Esophagus muscularis mucosa (tissue), 4 donors: ENCODE measurements at regions not wholly inside any gene's neighbourhood (a gene's known extent, or its start where the extent isn't known, plus 50 kb on each side); places are given as distances from the start of the nearest gene placed in this dataset.

ENCODE experiments used
- CTCF ChIP-seq, 3 experiments: fragments of 200-600 bp in 2 of 3; fragments of 450-650 bp in 1 of 3; sonication (generic) in 2 of 3; IDR thresholded peaks; one replicate each; pipeline ENCODE4 v1.5.1; 2017 to 2019; ENCODE audit warnings: antibody characterized with exemption in 3 of 3, mild to moderate bottlenecking in 2 of 3, moderate library complexity in 1 of 3
- EP300 ChIP-seq: sonication (generic); formaldehyde crosslinking; IDR thresholded peaks from one replicate; pipeline ENCODE4 v1.6.1; 2017; ENCODE audit warnings: antibody characterized with exemption
- POLR2A ChIP-seq: fragments of 450-650 bp; IDR thresholded peaks from one replicate; pipeline ENCODE4 v1.6.1; 2017; ENCODE audit warnings: antibody characterized with exemption, moderate library complexity, mild to moderate bottlenecking, low read depth

- no peak for TF ChIP-seq CTCF (IDR thresholded peaks at IDR 0.05)
- TF ChIP-seq POLR2A = no peak
- TF ChIP-seq EP300 = no peak
Observed at GRCh38 chr4:147198411-147199051, 252.9 kb upstream of the TTC29 start.
